Activated CD4-positive, alpha-beta memory T cell treated with anti-CD3 and anti-CD28 coated beads, Interleukin-2, amount 10 ng/mL, durations not matched to agents 7 days and 5 days (primary cell): ENCODE measurements at regions not wholly inside any gene's neighbourhood (a gene's known extent, or its start where the extent isn't known, plus 50 kb on each side); places are given as distances from the start of the nearest gene placed in this dataset.
"Not testable (repeated sequence)": the region's sequence is repeated elsewhere in the genome, so short reads cannot be mapped to it uniquely, and the experiment has no call there.

Experiments used
- CTCF ChIA-PET: fragments of 350-600 bp; sonication (Branson Sonifier 250); formaldehyde crosslinking; loops from one replicate; lab custom pipeline; 2021; ENCODE audit warnings: antibody characterized with exemption, inconsistent platforms; lab: Charles Lee
- POLR2A ChIA-PET: fragments of 350-600 bp; sonication (Branson Sonifier 250); formaldehyde crosslinking; loops from one replicate; lab custom pipeline; 2021; ENCODE audit warnings: antibody characterized with exemption; lab: Charles Lee
- DNase-seq: peaks from one replicate; pipeline ENCODE4 v3.0.0-alpha.2; 2020
- H3K27ac Mint-ChIP-seq: one replicate; pipeline ENCODE4 v1.8.0; 2021; ENCODE audit warnings: mild to moderate bottlenecking, mixed read lengths
- H3K27me3 Mint-ChIP-seq: one replicate; pipeline ENCODE4 v1.8.0; 2021; ENCODE audit warnings: mixed read lengths
- H3K36me3 Mint-ChIP-seq: one replicate; pipeline ENCODE4 v1.8.0; 2021; ENCODE audit warnings: low read depth, mixed read lengths
- H3K4me1 Mint-ChIP-seq: one replicate; pipeline ENCODE4 v1.8.0; 2021; ENCODE audit warnings: mixed read lengths
- H3K4me3 Mint-ChIP-seq: one replicate; pipeline ENCODE4 v1.8.0; 2021; ENCODE audit warnings: mild to moderate bottlenecking, mixed read lengths
- H3K9me3 Mint-ChIP-seq: one replicate; pipeline ENCODE4 v1.8.0; 2021; ENCODE audit warnings: mixed read lengths

DNA sequence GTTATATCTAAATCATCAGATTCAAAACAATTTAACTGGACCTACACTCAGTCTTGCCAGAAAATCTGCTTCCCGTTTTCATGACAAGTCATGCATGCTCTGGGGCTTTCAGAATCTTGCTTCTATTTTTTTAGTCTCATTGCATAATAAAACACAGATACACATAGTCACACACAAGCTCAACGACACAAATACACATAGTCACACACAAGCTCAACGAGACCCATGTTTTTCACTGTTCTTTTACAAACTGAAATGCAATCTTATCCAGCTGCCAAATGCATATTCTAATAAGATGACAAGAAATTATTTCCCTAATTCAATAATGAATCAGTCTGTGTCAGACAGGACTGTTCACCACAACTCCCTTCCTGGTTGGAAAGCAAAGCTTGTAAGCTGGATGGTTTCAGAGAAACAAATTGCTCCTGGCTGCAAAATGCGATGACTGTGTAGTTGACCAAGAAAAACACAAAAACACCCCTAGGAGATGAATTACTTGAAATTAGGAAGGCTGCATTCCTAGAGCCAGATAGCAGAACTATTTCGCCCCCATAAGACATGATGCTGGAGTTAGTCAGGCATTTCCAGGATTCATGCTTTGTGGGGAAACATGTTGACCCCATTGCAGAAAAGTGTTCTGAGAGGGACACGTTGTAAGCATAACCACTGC is 208.7 kb downstream of the CHIC2 start:
- Mint-ChIP-seq H3K27ac (no peak overlapping the region), H3K9me3 (no peaks in the 10 kb centered on the region), H3K4me1 (no peaks in the 10 kb centered on the region), H3K4me3 (no peak overlapping the region), H3K27me3 (peaks cover 4% of the 10 kb centered on the region), H3K36me3 (no peaks in the 10 kb centered on the region)
- ChIA-PET CTCF (no interaction called here), POLR2A (interaction anchor here (0.9 kb wide), 1 partner anchor 10 kb away, joined by 3 read pairs; no protein-coding TSS in a partner anchor)
- DNase-seq: no peak

DNA sequence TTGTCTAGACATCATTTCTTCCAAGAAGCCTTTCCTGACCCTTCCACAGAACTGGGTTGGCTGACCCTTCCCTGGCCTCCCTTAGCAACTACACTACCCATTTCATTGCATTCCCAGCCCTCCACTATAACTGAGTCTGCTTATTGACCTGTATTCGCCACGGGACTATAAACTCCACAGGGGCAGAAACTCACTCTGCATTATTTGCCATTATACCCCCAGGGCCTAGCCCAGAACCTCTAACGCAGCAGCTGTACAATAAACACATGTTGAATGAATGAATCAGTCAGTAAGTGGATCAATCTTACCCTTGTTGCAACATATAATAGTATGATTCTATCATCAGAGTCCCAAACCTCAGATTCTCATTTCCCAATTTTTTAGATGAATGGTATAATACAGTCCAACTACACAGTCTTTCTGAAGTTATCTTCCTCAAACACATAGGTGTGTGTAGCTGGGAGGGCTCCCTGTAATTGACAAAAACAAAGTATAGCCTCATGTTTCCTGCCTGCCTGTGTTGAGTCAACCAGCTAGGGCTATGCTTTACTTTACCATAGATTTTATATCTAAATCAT is 209.3 kb downstream of the CHIC2 start:
- H3K9me3 Mint-ChIP-seq: no peaks in the 10 kb centered on the region
- peaks cover 4% of the 10 kb centered on the region for H3K27me3 Mint-ChIP-seq
- ChIA-PET CTCF (no interaction called here), POLR2A (interaction anchor here (0.9 kb wide), 1 partner anchor 9 kb away, joined by 3 read pairs; no protein-coding TSS in a partner anchor)
- no peak overlapping the region for H3K4me3 Mint-ChIP-seq
- DNase-seq: no peak
- no peaks in the 10 kb centered on the region for H3K36me3 Mint-ChIP-seq
- H3K27ac Mint-ChIP-seq: no peak overlapping the region
- H3K4me1 Mint-ChIP-seq: no peaks in the 10 kb centered on the region

DNA sequence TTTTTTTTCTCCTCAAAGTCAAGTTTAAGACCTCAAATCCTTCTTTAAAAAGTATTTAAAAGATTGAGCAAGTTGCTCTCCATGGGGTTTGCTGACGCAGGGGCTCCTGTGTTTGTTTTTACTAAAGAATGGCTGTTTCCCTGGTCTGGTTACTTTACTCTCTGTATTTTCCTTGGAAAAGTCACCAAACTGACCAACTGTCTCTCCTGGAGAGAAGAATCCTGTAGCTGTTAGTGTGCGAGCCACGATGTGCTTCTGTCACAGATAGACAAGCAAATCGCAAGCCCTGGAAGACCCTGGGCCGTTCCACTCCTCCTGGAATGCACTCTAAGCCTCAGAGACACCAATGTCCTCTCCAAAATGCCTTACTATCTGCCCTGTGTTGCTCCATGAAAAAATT is 212.1 kb downstream of the CHIC2 start:
- Mint-ChIP-seq H3K27ac (no peak overlapping the region), H3K9me3 (no peaks in the 10 kb centered on the region), H3K4me1 (no peaks in the 10 kb centered on the region), H3K4me3 (no peak overlapping the region), H3K36me3 (no peaks in the 10 kb centered on the region), H3K27me3 (peaks cover 1% of the 10 kb centered on the region)
- no peak for DNase-seq
- ChIA-PET CTCF (no interaction called here), POLR2A (no interaction called here)

DNA sequence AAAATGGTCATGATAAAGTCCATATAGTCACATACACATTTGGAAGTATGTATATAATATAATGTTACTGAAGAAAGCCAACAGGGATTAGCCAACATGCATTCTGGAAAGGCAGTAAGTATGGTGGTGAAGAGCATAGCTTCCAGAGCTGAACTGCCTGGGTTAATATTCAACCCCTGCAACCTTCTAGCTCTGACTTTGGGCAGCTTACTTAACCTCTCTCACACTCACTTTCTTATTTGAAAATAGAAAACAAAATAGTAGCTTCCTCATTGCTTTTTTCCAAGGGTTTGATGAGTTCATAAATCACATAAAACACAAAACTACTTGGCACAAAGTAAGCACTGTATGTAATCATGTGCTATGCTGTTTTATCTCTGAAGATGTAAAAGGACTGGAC is 216.4 kb downstream of the CHIC2 start:
- Mint-ChIP-seq H3K9me3 (no peaks in the 10 kb centered on the region), H3K4me3 (no peak overlapping the region), H3K27ac (no peak overlapping the region), H3K4me1 (no peaks in the 10 kb centered on the region), H3K27me3 (peaks cover 3% of the 10 kb centered on the region), H3K36me3 (no peaks in the 10 kb centered on the region)
- DNase-seq: no peak
- CTCF ChIA-PET: no interaction called here
- POLR2A ChIA-PET: no interaction called here

DNA sequence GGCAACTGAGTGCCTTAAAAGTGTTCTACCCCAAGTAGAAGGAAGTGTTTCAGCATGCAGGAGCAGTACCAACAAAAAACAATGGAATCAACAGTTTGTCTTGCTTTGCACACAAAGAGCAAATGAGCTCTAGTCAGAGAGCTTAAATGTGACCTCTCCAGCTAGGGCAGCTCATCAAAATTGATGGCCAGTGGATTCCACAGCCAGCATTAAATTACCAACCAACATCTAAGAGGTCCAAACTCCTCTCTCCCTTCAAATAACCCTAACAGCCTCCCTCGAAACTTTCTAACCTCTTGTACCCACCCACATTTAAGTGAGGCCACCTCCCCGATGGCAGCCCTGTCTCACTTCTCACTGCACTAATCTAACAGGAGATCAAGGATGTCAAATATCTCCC is 219.9 kb downstream of the CHIC2 start:
- no peak for DNase-seq
- H3K4me1 Mint-ChIP-seq: no peaks in the 10 kb centered on the region
- CTCF ChIA-PET: no interaction called here
- H3K36me3 Mint-ChIP-seq: no peaks in the 10 kb centered on the region
- POLR2A ChIA-PET: no interaction called here
- peaks cover 3% of the 10 kb centered on the region for H3K27me3 Mint-ChIP-seq
- H3K4me3 Mint-ChIP-seq: no peak overlapping the region
- H3K27ac Mint-ChIP-seq: no peak overlapping the region
- no peaks in the 10 kb centered on the region for H3K9me3 Mint-ChIP-seq

DNA sequence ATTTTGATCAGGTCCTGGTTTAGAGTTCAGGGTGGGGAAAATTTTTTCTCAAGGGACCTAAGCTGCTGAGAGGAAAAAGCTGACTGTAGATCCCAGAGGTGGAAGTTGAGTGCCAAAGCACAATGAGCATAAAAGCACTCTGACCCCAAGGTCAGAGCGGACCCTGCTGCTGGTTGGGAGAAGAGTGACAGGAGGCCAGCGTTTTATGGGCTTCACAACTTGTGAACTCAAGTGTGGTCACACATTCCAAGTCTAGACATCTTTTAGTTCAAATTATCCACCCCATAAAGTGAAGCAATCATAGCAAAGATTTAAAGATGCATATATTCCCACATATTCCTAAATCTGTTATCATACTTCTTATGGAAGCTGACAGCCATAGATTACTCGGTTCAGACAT is 220.3 kb downstream of the CHIC2 start:
- CTCF ChIA-PET: no interaction called here
- DNase-seq: no peak
- H3K4me3 Mint-ChIP-seq: no peak overlapping the region
- H3K27ac Mint-ChIP-seq: no peak overlapping the region
- POLR2A ChIA-PET: no interaction called here
- no peaks in the 10 kb centered on the region for H3K9me3 Mint-ChIP-seq
- H3K4me1 Mint-ChIP-seq: no peaks in the 10 kb centered on the region
- H3K36me3 Mint-ChIP-seq: no peaks in the 10 kb centered on the region
- H3K27me3 Mint-ChIP-seq: peaks cover 3% of the 10 kb centered on the region

DNA sequence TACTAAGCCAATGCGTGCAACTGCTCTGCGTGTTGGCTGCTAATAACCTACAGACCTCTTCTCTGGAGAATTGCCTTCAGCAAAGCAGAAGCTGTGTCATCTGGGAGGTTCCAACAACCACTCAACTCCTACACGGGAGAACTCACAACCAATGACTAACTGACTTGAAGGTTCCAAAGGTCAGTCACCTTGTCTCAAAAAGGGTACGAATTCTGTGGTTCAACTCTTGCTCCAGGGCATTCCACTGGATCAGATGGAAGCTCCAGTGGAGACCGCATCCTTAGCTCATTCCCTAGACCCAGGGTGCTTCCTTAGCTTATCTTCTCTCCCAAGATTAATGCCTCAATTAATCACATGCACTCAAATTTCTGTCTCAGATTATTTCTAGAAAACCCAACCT is 222.7 kb downstream of the CHIC2 start:
- H3K4me3 Mint-ChIP-seq: no peak overlapping the region
- no peaks in the 10 kb centered on the region for H3K36me3 Mint-ChIP-seq
- H3K9me3 Mint-ChIP-seq: no peaks in the 10 kb centered on the region
- POLR2A ChIA-PET: no interaction called here
- peaks cover 3% of the 10 kb centered on the region for H3K27me3 Mint-ChIP-seq
- no peak overlapping the region for H3K27ac Mint-ChIP-seq
- no peaks in the 10 kb centered on the region for H3K4me1 Mint-ChIP-seq
- CTCF ChIA-PET: no interaction called here
- DNase-seq: no peak

DNA sequence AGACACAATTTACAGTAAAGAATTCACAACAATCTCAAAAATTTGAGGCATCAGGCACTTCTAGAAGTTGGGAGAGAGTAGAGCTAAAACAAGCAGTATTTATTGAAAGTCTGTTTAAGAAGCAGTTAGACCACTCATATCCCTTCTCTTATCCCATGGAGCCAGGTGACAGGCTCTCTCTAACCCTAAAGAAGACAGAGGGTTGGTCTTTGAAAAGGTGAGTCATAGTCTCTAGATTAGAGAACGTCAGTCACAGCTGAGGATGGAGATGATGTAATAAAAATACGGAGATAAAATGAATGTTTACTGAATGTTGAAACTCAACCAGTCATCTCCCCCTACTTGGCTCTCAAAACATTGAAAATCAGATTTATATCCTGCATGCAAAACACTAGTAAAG is 223.8 kb downstream of the CHIC2 start:
- ChIA-PET POLR2A (no interaction called here), CTCF (no interaction called here)
- Mint-ChIP-seq H3K27ac (no peak overlapping the region), H3K27me3 (peaks cover 3% of the 10 kb centered on the region), H3K36me3 (no peaks in the 10 kb centered on the region), H3K4me3 (no peak overlapping the region), H3K4me1 (no peaks in the 10 kb centered on the region), H3K9me3 (no peaks in the 10 kb centered on the region)
- DNase-seq: no peak

DNA sequence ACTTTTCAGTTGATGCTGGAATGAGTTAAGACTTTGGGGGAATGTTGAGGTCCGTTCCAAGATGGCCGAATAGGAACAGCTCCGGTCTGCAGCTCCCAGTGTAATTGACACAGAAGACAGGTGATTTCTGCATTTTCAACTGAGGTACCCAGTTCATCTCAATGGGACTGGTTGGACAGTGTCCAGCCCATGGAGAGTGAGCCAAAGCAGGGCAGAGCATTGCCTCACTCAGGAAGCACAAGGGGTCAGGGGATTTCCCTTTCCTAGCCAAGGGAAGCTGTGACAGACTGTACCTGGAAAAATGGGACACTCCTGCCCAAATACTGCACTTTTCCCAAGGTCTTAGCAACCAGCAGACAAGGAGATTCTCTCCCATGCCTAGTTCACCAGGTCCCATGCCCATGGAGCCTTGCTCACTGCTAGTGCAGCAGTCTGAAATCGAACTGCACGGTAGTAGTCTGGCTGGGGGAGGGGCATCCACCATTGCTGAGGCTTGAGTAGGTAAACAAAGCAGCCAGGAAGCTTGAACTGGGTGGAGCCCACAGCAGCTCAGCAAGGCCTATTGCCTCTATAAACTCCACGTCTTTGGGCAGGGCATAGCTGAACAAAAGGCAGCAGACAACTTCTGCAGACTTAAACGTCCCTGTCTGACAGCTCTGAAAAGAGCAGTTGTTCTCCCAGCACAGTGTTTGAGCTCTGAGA is 231.0 kb downstream of the CHIC2 start:
- H3K36me3 Mint-ChIP-seq, H3K4me1 Mint-ChIP-seq, DNase-seq, H3K4me3 Mint-ChIP-seq, H3K27me3 Mint-ChIP-seq, H3K27ac Mint-ChIP-seq, CTCF ChIA-PET, POLR2A ChIA-PET: not testable (repeated sequence)
- peaks cover 13% of the 10 kb centered on the region for H3K9me3 Mint-ChIP-seq

DNA sequence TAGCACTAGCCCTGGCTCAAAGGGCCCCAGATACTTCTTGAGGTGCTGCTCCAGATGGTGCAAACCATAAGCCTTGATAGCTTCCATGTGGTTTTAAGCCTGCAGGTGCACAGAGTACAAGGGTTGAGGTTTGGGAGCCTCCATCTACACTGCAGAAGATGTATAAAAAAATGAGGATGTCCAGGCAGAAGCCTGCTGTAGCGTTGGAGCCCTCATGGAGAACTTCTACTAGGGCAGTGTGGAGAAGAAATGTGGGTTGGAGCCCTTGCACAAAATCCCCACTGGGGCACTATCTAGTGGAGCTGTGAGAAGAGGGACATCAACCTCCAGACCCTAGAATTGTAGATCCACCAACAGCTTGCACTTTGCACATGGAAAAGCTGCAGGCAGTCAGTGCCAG is 231.9 kb downstream of the CHIC2 start:
- ChIA-PET POLR2A (no interaction called here), CTCF (no interaction called here)
- peaks cover 15% of the 10 kb centered on the region for H3K9me3 Mint-ChIP-seq
- no peak for DNase-seq
- H3K27ac Mint-ChIP-seq: no peak overlapping the region
- no peaks in the 10 kb centered on the region for H3K27me3 Mint-ChIP-seq
- H3K36me3 Mint-ChIP-seq: no peaks in the 10 kb centered on the region
- H3K4me3 Mint-ChIP-seq: no peak overlapping the region
- H3K4me1 Mint-ChIP-seq: no peaks in the 10 kb centered on the region

DNA sequence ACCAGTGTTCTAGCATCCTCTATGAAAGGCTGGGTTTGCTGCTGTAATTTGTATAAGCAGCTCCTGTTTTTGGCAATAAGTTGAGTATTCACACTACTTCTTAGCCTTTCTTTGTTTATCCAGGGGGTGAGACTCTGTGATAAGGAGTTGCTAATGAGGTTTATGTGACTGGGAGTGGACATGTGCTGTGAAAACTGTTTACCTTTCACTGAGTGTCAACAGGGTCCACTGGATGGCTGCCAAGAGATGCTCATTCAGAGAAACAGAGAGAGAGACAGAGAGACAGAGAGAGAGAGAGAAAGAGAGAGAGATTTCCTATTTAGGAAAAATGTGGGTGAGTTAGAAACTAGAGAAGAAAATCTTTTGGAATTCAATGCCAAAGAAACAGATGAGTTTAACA is 233.9 kb downstream of the CHIC2 start:
- DNase-seq: no peak
- Mint-ChIP-seq H3K9me3 (peaks cover 15% of the 10 kb centered on the region), H3K27me3 (no peaks in the 10 kb centered on the region), H3K4me3 (no peak overlapping the region), H3K27ac (no peak overlapping the region), H3K4me1 (no peaks in the 10 kb centered on the region), H3K36me3 (no peaks in the 10 kb centered on the region)
- ChIA-PET CTCF (no interaction called here), POLR2A (no interaction called here)

DNA sequence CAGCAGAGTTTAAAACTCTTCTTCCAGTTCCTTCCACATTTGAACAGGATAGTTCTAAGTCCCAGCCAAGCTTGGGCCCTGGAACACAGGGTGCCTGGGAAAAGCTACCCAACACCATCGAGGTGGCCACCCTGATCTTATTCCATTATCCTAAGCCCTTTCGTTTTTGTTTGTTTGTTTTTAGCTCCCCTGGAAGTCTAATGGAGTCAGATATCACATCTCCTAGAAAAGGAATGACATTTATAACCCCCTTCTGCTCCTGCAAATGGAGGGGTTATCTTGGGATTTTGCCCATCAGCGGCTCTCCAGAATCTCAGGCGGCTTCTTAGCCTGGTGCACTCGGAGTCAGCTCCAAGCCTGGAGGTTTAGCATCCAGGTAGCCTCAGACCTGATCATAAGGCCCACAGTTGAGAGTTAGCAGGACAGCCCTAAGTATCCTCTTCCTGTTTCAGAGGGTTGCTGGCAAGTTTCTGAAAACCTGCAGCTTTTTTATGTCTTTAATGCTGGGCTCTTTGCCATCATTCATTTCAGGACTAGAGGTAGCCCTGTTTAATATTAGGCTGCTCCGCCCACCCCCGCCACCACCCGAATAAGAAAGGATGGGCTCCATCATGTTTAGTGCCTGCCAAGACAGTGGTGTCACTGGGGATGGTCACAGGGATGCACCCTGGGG is 230.0 kb upstream of the LNX1 start:
- CTCF ChIA-PET: interaction anchor here (0.6 kb wide), 1 partner anchor 1277 kb away, joined by 3 read pairs; no protein-coding TSS in a partner anchor
- H3K4me1 Mint-ChIP-seq: no peaks in the 10 kb centered on the region
- POLR2A ChIA-PET: no interaction called here
- no peaks in the 10 kb centered on the region for H3K36me3 Mint-ChIP-seq
- H3K27ac Mint-ChIP-seq: no peak overlapping the region
- H3K9me3 Mint-ChIP-seq: no peaks in the 10 kb centered on the region
- no peaks in the 10 kb centered on the region for H3K27me3 Mint-ChIP-seq
- no peak for DNase-seq
- H3K4me3 Mint-ChIP-seq: no peak overlapping the region

DNA sequence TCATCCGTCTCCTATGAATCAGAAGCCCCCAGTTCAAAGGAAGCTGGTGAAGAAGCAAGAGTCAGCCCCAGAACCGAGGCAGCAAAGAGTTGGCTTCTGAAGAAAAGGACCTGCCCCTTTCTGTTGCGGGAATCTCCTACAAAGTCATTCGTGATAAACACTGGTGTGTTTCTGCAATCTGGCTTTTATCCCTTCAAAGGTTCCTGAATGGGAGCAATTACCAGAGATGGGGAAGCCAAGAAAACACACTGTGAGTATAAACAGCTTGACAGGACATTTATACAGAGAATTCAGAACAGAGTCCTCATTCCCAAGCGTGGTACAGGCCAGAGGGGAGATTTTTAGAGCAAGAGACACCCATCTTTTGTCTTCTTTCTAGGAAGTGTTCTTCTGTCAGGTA is 226.8 kb upstream of the LNX1 start:
- POLR2A ChIA-PET: no interaction called here
- H3K27ac Mint-ChIP-seq: no peak overlapping the region
- no peaks in the 10 kb centered on the region for H3K9me3 Mint-ChIP-seq
- CTCF ChIA-PET: no interaction called here
- no peak for DNase-seq
- H3K36me3 Mint-ChIP-seq: no peaks in the 10 kb centered on the region
- H3K4me1 Mint-ChIP-seq: no peaks in the 10 kb centered on the region
- no peak overlapping the region for H3K4me3 Mint-ChIP-seq
- no peaks in the 10 kb centered on the region for H3K27me3 Mint-ChIP-seq
